HEK293 (cell line): ENCODE measurements at regions not wholly inside any gene's neighbourhood (a gene's known extent, or its start where the extent isn't known, plus 50 kb on each side); places are given as distances from the start of the nearest gene placed in this dataset.

Experiments used
- CTCF ChIA-PET: fragments of 350-600 bp; formaldehyde crosslinking; extraction: SDS; loops from one replicate; lab custom pipeline; 2021; ENCODE audit warnings: antibody characterized with exemption; lab: Yijun Ruan, JAX
- POLR2A ChIA-PET: fragments of 300-600 bp; formaldehyde crosslinking; extraction: SDS; loops from one replicate; lab custom pipeline; 2020; ENCODE audit warnings: antibody characterized with exemption, inconsistent platforms; lab: Yijun Ruan, JAX
- H3K27ac ChIP-seq: fragments of 200-500 bp; sonication (Bioruptor generic); 2 replicates; pipeline ENCODE4 v1.5.1; 2014; ENCODE audit warnings: low read depth, low read length, control low read depth, inconsistent platforms; ENCODE audit errors: extremely low read depth
- H3K36me3 ChIP-seq, 2 experiments: fragments of 200-500 bp in 1 of 2; sonication (Bioruptor generic) in 1 of 2; 1 replicate in 1 of 2; 2 replicates in 1 of 2; pipeline ENCODE4 v1.5.1; 2014 to 2017; ENCODE audit warnings: inconsistent platforms in 2 of 2, low read length in 2 of 2; ENCODE audit not compliant: control insufficient read depth in 2 of 2, insufficient read depth in 1 of 2
- H3K4me1 ChIP-seq: fragments of 200-500 bp; sonication (Bioruptor generic); 2 replicates; pipeline ENCODE4 v1.5.1; 2014; ENCODE audit warnings: mild to moderate bottlenecking, low read length, inconsistent platforms; ENCODE audit not compliant: control insufficient read depth, insufficient read depth
- H3K4me3 ChIP-seq: 2 replicates; pipeline ENCODE4 v1.5.1; 2011; ENCODE audit warnings: low read depth, mild to moderate bottlenecking, control low read depth, low read length, moderate library complexity
- H3K9me3 ChIP-seq: fragments of 200-500 bp; sonication (Bioruptor generic); 2 replicates; pipeline ENCODE4 v1.5.1; 2014; ENCODE audit warnings: low read depth, low read length, inconsistent platforms; ENCODE audit not compliant: control insufficient read depth, insufficient read depth
- GFI1B ChIP-seq: fragments of 450-650 bp; formaldehyde crosslinking; IDR thresholded peaks from 2 replicates; pipeline ENCODE4 v1.5.1; 2016; ENCODE audit warnings: missing biosample characterization, missing genetic modification characterization
- GLIS1 ChIP-seq: fragments of 450-650 bp; formaldehyde crosslinking; IDR thresholded peaks from 2 replicates; pipeline ENCODE4 v1.5.1; 2016; ENCODE audit warnings: missing biosample characterization, missing genetic modification characterization
- HOXA7 ChIP-seq: sonication (generic); formaldehyde crosslinking; IDR thresholded peaks from 2 replicates; pipeline ENCODE4 v1.8.1; 2022; ENCODE audit warnings: missing genetic modification reagents, borderline replicate concordance
- HOXC10 ChIP-seq: sonication (generic); formaldehyde crosslinking; IDR thresholded peaks from 2 replicates; pipeline ENCODE4 v1.8.1; 2023; ENCODE audit warnings: mild to moderate bottlenecking, missing genetic modification reagents
- OVOL3 ChIP-seq: fragments of 450-650 bp; formaldehyde crosslinking; IDR thresholded peaks from 2 replicates; pipeline ENCODE4 v1.5.1; 2016; ENCODE audit warnings: missing biosample characterization, missing genetic modification characterization
- SALL2 ChIP-seq: fragments of 450-650 bp; formaldehyde crosslinking; IDR thresholded peaks from 2 replicates; pipeline ENCODE4 v1.5.0; 2017; ENCODE audit warnings: missing biosample characterization, mild to moderate bottlenecking, missing genetic modification characterization, borderline replicate concordance
- YY2 ChIP-seq: fragments of 450-650 bp; formaldehyde crosslinking; IDR thresholded peaks from 2 replicates; pipeline ENCODE4 v1.5.1; 2016; ENCODE audit warnings: missing biosample characterization, missing genetic modification characterization
- ZBTB17 ChIP-seq: fragments of 450-650 bp; formaldehyde crosslinking; IDR thresholded peaks from 2 replicates; pipeline ENCODE4 v1.5.1; 2016; ENCODE audit warnings: missing biosample characterization, missing genetic modification characterization
- ZBTB20 ChIP-seq: fragments of 450-650 bp; formaldehyde crosslinking; IDR thresholded peaks from 2 replicates; pipeline ENCODE4 v1.5.1; 2016; ENCODE audit warnings: missing biosample characterization, missing genetic modification characterization
- ZNF175 ChIP-seq: fragments of 450-650 bp; formaldehyde crosslinking; IDR thresholded peaks from 2 replicates; pipeline ENCODE4 v1.5.1; 2016; ENCODE audit warnings: missing biosample characterization, missing genetic modification characterization
- ZNF19 ChIP-seq: fragments of 450-650 bp; formaldehyde crosslinking; IDR thresholded peaks from 2 replicates; pipeline ENCODE4; 2016; ENCODE audit warnings: missing biosample characterization, missing genetic modification characterization, low read depth
- ZNF2 ChIP-seq: fragments of 450-650 bp; formaldehyde crosslinking; IDR thresholded peaks from 2 replicates; pipeline ENCODE4 v1.5.1; 2016; ENCODE audit warnings: missing biosample characterization, missing genetic modification characterization
- ZNF211 ChIP-seq: fragments of 450-650 bp; formaldehyde crosslinking; IDR thresholded peaks from 2 replicates; pipeline ENCODE4 v1.5.1; 2016; ENCODE audit warnings: low read depth, missing biosample characterization, missing genetic modification characterization
- ZNF223 ChIP-seq: fragments of 450-650 bp; formaldehyde crosslinking; IDR thresholded peaks from 2 replicates; pipeline ENCODE4 v1.5.1; 2016; ENCODE audit warnings: missing biosample characterization, missing genetic modification characterization
- ZNF324 ChIP-seq: fragments of 450-650 bp; formaldehyde crosslinking; IDR thresholded peaks from 2 replicates; pipeline ENCODE4 v1.5.1; 2016; ENCODE audit warnings: missing biosample characterization, missing genetic modification characterization
- ZNF350 ChIP-seq: fragments of 450-650 bp; formaldehyde crosslinking; IDR thresholded peaks from 2 replicates; pipeline ENCODE4 v1.5.0; 2017; ENCODE audit warnings: missing biosample characterization, mild to moderate bottlenecking, missing genetic modification characterization
- ZNF37A ChIP-seq: fragments of 450-650 bp; IDR thresholded peaks from 2 replicates; pipeline ENCODE4 v1.5.1; 2018; ENCODE audit warnings: missing biosample characterization, missing genetic modification characterization
- ZNF394 ChIP-seq: fragments of 450-650 bp; formaldehyde crosslinking; IDR thresholded peaks from 2 replicates; pipeline ENCODE4 v1.5.1; 2016; ENCODE audit warnings: missing biosample characterization, missing genetic modification characterization, mild to moderate bottlenecking, moderate library complexity, borderline replicate concordance
- ZNF48 ChIP-seq: fragments of 450-650 bp; formaldehyde crosslinking; IDR thresholded peaks from 2 replicates; pipeline ENCODE4 v1.5.1; 2016; ENCODE audit warnings: missing biosample characterization, missing genetic modification characterization
- ZNF501 ChIP-seq: fragments of 450-650 bp; formaldehyde crosslinking; IDR thresholded peaks from 2 replicates; pipeline ENCODE4 v1.5.1; 2016; ENCODE audit warnings: missing biosample characterization, missing genetic modification characterization
- ZNF521 ChIP-seq: fragments of 450-650 bp; formaldehyde crosslinking; IDR thresholded peaks from 2 replicates; pipeline ENCODE4 v1.5.1; 2017; ENCODE audit warnings: missing biosample characterization, mild to moderate bottlenecking, missing genetic modification characterization
- ZNF530 ChIP-seq: fragments of 450-650 bp; formaldehyde crosslinking; IDR thresholded peaks from 2 replicates; pipeline ENCODE4 v1.5.1; 2016; ENCODE audit warnings: low read depth, missing biosample characterization, missing genetic modification characterization
- ZNF544 ChIP-seq: fragments of 450-650 bp; formaldehyde crosslinking; IDR thresholded peaks from 2 replicates; pipeline ENCODE4 v1.5.0; 2017; ENCODE audit warnings: missing biosample characterization, missing genetic modification characterization
- ZNF549 ChIP-seq: fragments of 450-650 bp; IDR thresholded peaks from 2 replicates; pipeline ENCODE4 v1.5.1; 2018; ENCODE audit warnings: missing biosample characterization, missing genetic modification characterization, mild to moderate bottlenecking, inconsistent platforms, moderate library complexity
- ZNF555 ChIP-seq: fragments of 450-650 bp; formaldehyde crosslinking; conservative IDR thresholded peaks from 2 replicates; pipeline ENCODE4 v1.5.1; 2017; ENCODE audit warnings: missing biosample characterization, mild to moderate bottlenecking, missing genetic modification characterization, inconsistent platforms
- ZNF571 ChIP-seq: fragments of 450-650 bp; formaldehyde crosslinking; IDR thresholded peaks from 2 replicates; pipeline ENCODE4 v1.5.0; 2017; ENCODE audit warnings: missing biosample characterization, missing genetic modification characterization
- ZNF596 ChIP-seq: fragments of 450-650 bp; IDR thresholded peaks from 2 replicates; pipeline ENCODE4 v1.5.0; 2018; ENCODE audit warnings: missing biosample characterization, mild to moderate bottlenecking, missing genetic modification characterization, moderate library complexity
- ZNF623 ChIP-seq: fragments of 450-650 bp; formaldehyde crosslinking; IDR thresholded peaks from 2 replicates; pipeline ENCODE4 v1.5.1; 2016; ENCODE audit warnings: missing biosample characterization, missing genetic modification characterization
- ZNF654 ChIP-seq: fragments of 450-650 bp; formaldehyde crosslinking; IDR thresholded peaks from 2 replicates; pipeline ENCODE4 v1.5.1; 2016; ENCODE audit warnings: low read depth, missing biosample characterization, missing genetic modification characterization
- ZNF777 ChIP-seq: fragments of 450-650 bp; formaldehyde crosslinking; IDR thresholded peaks from 2 replicates; pipeline ENCODE4 v1.5.1; 2017; ENCODE audit warnings: missing biosample characterization, missing genetic modification characterization, borderline replicate concordance
- ZNF791 ChIP-seq: fragments of 450-650 bp; formaldehyde crosslinking; IDR thresholded peaks from 2 replicates; pipeline ENCODE4 v1.5.1; 2016; ENCODE audit warnings: missing biosample characterization, missing genetic modification characterization
- TF ChIP-seq, protein P1 (sequence below): sonication (generic); formaldehyde crosslinking; IDR thresholded peaks from 2 replicates; pipeline ENCODE4 v1.8.1; 2022; ENCODE audit warnings: mild to moderate bottlenecking, moderate library complexity, missing genetic modification reagents
- TF ChIP-seq, protein P2 (sequence below): fragments of 450-650 bp; formaldehyde crosslinking; IDR thresholded peaks from 2 replicates; pipeline ENCODE4 v1.5.1; 2016; ENCODE audit warnings: missing biosample characterization, missing genetic modification characterization

- Histone ChIP-seq H3K4me3 (no peak overlapping the region), H3K27ac (no peak overlapping the region), H3K9me3 (no peaks in the 10 kb centered on the region; the same call in 1 of the 2 replicates), H3K36me3 (no peaks in the 10 kb centered on the region), H3K4me1 (no peaks in the 10 kb centered on the region)
- ChIA-PET POLR2A (no interaction called here), CTCF (no interaction called here)
- no peak for TF ChIP-seq ZNF654 (tag by site-specific recombination)
- no peak for TF ChIP-seq ZNF544 (tag by site-specific recombination)
- TF ChIP-seq ZNF2 = no peak
- no peak for TF ChIP-seq GFI1B (tag by site-specific recombination)
- TF ChIP-seq ZNF555 (tag by site-specific recombination) = no peak
- TF ChIP-seq GLIS1 (tag by site-specific recombination) = no peak
- no peak for TF ChIP-seq ZNF350 (tag by site-specific recombination)
- no peak for TF ChIP-seq OVOL3 (tag by site-specific recombination)
- no peak for TF ChIP-seq ZNF623 (tag by site-specific recombination)
- TF ChIP-seq ZNF211 (tag by site-specific recombination) = no peak
- TF ChIP-seq ZBTB17 (tag by site-specific recombination) = no peak
- TF ChIP-seq ZNF37A (tag by site-specific recombination) = no peak
- TF ChIP-seq, protein P1, sequence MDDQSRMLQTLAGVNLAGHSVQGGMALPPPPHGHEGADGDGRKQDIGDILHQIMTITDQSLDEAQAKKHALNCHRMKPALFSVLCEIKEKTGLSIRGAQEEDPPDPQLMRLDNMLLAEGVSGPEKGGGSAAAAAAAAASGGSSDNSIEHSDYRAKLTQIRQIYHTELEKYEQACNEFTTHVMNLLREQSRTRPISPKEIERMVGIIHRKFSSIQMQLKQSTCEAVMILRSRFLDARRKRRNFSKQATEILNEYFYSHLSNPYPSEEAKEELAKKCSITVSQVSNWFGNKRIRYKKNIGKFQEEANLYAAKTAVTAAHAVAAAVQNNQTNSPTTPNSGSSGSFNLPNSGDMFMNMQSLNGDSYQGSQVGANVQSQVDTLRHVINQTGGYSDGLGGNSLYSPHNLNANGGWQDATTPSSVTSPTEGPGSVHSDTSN (CRISPR knock-in tag) = no peak
- no peak for TF ChIP-seq SALL2 (tag by site-specific recombination)
- no peak for TF ChIP-seq ZNF571 (tag by site-specific recombination)
- TF ChIP-seq ZNF394 (tag by site-specific recombination) = no peak
- TF ChIP-seq ZNF223 (tag by site-specific recombination) = no peak
These were observed 597.7 kb upstream of the BTBD3 start for GRCh38 chr20:11320033-11320432.

DNA sequence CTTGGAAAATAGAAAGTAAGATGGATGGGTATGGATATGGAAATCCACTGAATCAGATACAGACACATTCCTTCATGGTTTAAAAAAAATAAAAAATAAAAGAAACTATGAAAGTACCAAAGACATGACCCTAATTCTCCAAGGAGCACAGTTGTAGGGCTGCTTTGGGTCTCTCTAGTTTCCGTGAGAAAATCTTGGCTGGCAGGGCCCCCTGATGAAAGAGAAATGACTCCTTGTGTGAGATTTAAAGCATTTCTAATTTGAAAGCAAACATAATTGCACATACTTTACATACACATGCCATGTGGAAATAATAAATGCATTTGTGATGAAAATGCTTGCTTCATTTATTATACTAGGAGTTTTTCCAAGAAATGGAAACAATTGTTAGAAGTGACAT is 593.9 kb upstream of the BTBD3 start:
- TF ChIP-seq HOXA7 (CRISPR knock-in tag) = no peak
- TF ChIP-seq ZNF791 (tag by site-specific recombination) = no peak
- no peak for TF ChIP-seq ZNF521 (tag by site-specific recombination)
- ChIA-PET CTCF (no interaction called here), POLR2A (no interaction called here)
- Histone ChIP-seq H3K36me3 (no peaks in the 10 kb centered on the region), H3K9me3 (no peaks in the 10 kb centered on the region; the same call in 1 of the 2 replicates), H3K4me1 (no peaks in the 10 kb centered on the region), H3K4me3 (no peak overlapping the region), H3K27ac (no peak overlapping the region)

DNA sequence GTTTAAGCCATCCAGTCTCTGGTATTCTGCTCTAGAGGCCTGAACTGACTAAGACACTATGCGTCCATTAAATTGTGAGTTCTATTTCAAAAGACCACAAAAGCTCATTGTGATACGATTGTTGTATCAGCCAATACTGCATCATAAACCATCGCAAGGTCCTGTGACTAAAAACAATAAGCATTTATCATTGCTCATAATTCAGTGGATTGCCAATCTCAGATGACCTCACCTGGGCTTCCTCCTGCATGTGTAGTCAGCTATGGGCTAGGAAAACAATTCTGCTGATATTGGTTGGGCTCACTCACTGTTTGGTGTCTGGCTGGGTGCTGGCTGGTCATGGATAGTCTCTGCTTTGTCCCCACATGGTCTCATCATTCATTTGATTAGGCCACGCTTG is 592.7 kb upstream of the BTBD3 start:
- H3K4me1 ChIP-seq = no peaks in the 10 kb centered on the region
- no peaks in the 10 kb centered on the region for H3K36me3 ChIP-seq
- H3K27ac ChIP-seq = no peak overlapping the region
- POLR2A ChIA-PET = no interaction called here
- no peak overlapping the region for H3K4me3 ChIP-seq
- CTCF ChIA-PET = no interaction called here
- TF ChIP-seq ZNF777 (tag by site-specific recombination) (no peak), ZNF324 (tag by site-specific recombination) (no peak), ZNF501 (no peak), ZNF549 (tag by site-specific recombination) (no peak), ZNF48 (no peak), ZNF19 (tag by site-specific recombination) (no peak), ZBTB20 (tag by site-specific recombination) (no peak), ZNF530 (tag by site-specific recombination) (no peak), HOXC10 (no peak), YY2 (tag by site-specific recombination) (no peak), ZBTB17 (tag by site-specific recombination) (no peak), ZNF596 (tag by site-specific recombination) (no peak), ZNF175 (tag by site-specific recombination) (no peak)
- TF ChIP-seq, protein P1 (CRISPR knock-in tag) = no peak
- TF ChIP-seq, protein P2, sequence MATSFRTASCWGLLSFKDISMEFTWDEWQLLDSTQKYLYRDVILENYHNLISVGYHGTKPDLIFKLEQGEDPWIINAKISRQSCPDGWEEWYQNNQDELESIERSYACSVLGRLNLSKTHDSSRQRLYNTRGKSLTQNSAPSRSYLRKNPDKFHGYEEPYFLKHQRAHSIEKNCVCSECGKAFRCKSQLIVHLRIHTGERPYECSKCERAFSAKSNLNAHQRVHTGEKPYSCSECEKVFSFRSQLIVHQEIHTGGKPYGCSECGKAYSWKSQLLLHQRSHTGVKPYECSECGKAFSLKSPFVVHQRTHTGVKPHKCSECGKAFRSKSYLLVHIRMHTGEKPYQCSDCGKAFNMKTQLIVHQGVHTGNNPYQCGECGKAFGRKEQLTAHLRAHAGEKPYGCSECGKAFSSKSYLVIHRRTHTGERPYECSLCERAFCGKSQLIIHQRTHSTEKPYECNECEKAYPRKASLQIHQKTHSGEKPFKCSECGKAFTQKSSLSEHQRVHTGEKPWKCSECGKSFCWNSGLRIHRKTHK (tag by site-specific recombination) = no peak
- H3K9me3 ChIP-seq = no peaks in the 10 kb centered on the region; the same call in 1 of the 2 replicates
